Body of pancreas (tissue), 4 donors: ENCODE measurements at regions not wholly inside any gene's neighbourhood (a gene's known extent, or its start where the extent isn't known, plus 50 kb on each side); places are given as distances from the start of the nearest gene placed in this dataset.

ENCODE experiments used
- CTCF ChIP-seq, 7 experiments: fragments of 450-650 bp in 4 of 7; fragments of 200-600 bp in 3 of 7; sonication (generic) in 3 of 7; IDR thresholded peaks; one replicate each; pipeline ENCODE4 v1.5.1; 2016 to 2019; ENCODE audit warnings: antibody characterized with exemption in 7 of 7
- POLR2A ChIP-seq, 3 donors: fragments of 450-650 bp; IDR thresholded peaks; one replicate each; pipeline ENCODE4 v1.6.1; 2016; ENCODE audit warnings: antibody characterized with exemption in 3 of 3, mild to moderate bottlenecking in 2 of 3

GRCh38 chr3:168709073-168709472 is 613.3 kb upstream of the GOLIM4 start:
- TF ChIP-seq CTCF (IDR thresholded peaks at IDR 0.05) (no peak), POLR2A (IDR thresholded peaks at IDR 0.05) (no peak)
